GM23338 (cell line): ENCODE measurements at regions not wholly inside any gene's neighbourhood (a gene's known extent, or its start where the extent isn't known, plus 50 kb on each side); places are given as distances from the start of the nearest gene placed in this dataset.

ENCODE experiments used
- ATAC-seq: fragments of 200-7000 bp; cut with Tn5 transposase; 3 replicates; pipeline ENCODE4 v1.9.1; 2020
- DNase-seq: peaks from one replicate; pipeline ENCODE4 v3.0.0-alpha.2; 2015; ENCODE audit warnings: low spot score
- H2AFZ ChIP-seq: fragments of 200-600 bp; sonication (generic); 2 replicates; pipeline ENCODE4 v1.8.0; 2016; ENCODE audit warnings: antibody characterized with exemption, mild to moderate bottlenecking, moderate library complexity
- H3F3A ChIP-seq: fragments of 200-600 bp; sonication (generic); replicated peaks from 2 replicates; pipeline ENCODE4 v1.8.0; 2017; ENCODE audit warnings: antibody characterized with exemption, mixed run types, low read depth
- H3K27ac ChIP-seq: fragments of 200-600 bp; sonication (generic); 2 replicates; pipeline ENCODE4 v1.6.1; 2016; ENCODE audit warnings: low read depth
- H3K27me3 ChIP-seq: fragments of 200-600 bp; sonication (generic); 2 replicates; pipeline ENCODE4 v1.8.0; 2016; ENCODE audit warnings: mild to moderate bottlenecking, mixed run types, moderate library complexity; ENCODE audit not compliant: insufficient read depth
- H3K36me3 ChIP-seq: fragments of 200-600 bp; sonication (generic); 2 replicates; pipeline ENCODE4 v1.8.0; 2016; ENCODE audit warnings: mild to moderate bottlenecking; ENCODE audit not compliant: insufficient read depth
- H3K4me1 ChIP-seq: fragments of 200-600 bp; sonication (generic); 2 replicates; pipeline ENCODE4 v1.8.0; 2016; ENCODE audit warnings: mild to moderate bottlenecking, moderate library complexity; ENCODE audit not compliant: insufficient read depth
- H3K4me2 ChIP-seq: fragments of 200-600 bp; sonication (generic); 2 replicates; pipeline ENCODE4 v1.7.1; 2017; ENCODE audit warnings: mixed run types
- H3K4me3 ChIP-seq: fragments of 200-600 bp; sonication (generic); 2 replicates; pipeline ENCODE4 v1.6.1; 2016; ENCODE audit warnings: mixed run types
- H3K79me2 ChIP-seq: fragments of 200-600 bp; sonication (generic); replicated peaks from 2 replicates; pipeline ENCODE4 v1.8.0; 2017; ENCODE audit warnings: mild to moderate bottlenecking; ENCODE audit not compliant: insufficient read depth
- H3K9me2 ChIP-seq: fragments of 200-600 bp; sonication (generic); 2 replicates; pipeline ENCODE4 v1.8.0; 2017; ENCODE audit not compliant: insufficient read depth
- H4K20me1 ChIP-seq: fragments of 200-600 bp; sonication (generic); replicated peaks from 2 replicates; pipeline ENCODE4 v1.8.0; 2017; ENCODE audit warnings: mild to moderate bottlenecking; ENCODE audit not compliant: insufficient read depth
- H3K27ac Mint-ChIP-seq: 2 replicates; pipeline ENCODE4 v1.8.0; 2020; ENCODE audit warnings: inconsistent platforms, mild to moderate bottlenecking, moderate library complexity, mixed read lengths
- H3K27me3 Mint-ChIP-seq: 3 replicates; pipeline ENCODE4 v1.8.0; 2022; ENCODE audit warnings: low read depth, mild to moderate bottlenecking, moderate library complexity, mixed read lengths, inconsistent platforms; ENCODE audit not compliant: insufficient read depth, poor library complexity
- H3K36me3 Mint-ChIP-seq: 3 replicates; pipeline ENCODE4 v1.8.0; 2021; ENCODE audit warnings: low read depth, mild to moderate bottlenecking, inconsistent platforms, moderate library complexity, mixed read lengths
- H3K4me1 Mint-ChIP-seq: 3 replicates; pipeline ENCODE4 v1.8.0; 2020; ENCODE audit warnings: mild to moderate bottlenecking, inconsistent platforms, mixed read lengths
- H3K4me3 Mint-ChIP-seq: 3 replicates; pipeline ENCODE4 v1.8.0; 2021; ENCODE audit warnings: moderate library complexity, mild to moderate bottlenecking, inconsistent platforms, mixed read lengths
- H3K9me3 Mint-ChIP-seq: 3 replicates; pipeline ENCODE4 v1.8.0; 2020; ENCODE audit warnings: moderate library complexity, mild to moderate bottlenecking, inconsistent platforms, mixed read lengths
- POLR2AphosphoS5 ChIP-seq: IDR thresholded peaks from 2 replicates; pipeline ENCODE4 v1.6.1; 2016; ENCODE audit warnings: antibody characterized with exemption, low read depth
- STAT1 ChIP-seq: IDR thresholded peaks from one replicate; pipeline ENCODE4 v1.6.1; 2016; ENCODE audit warnings: antibody characterized with exemption; ENCODE audit not compliant: unreplicated experiment
- ZNF114 ChIP-seq: fragments of 250-450 bp; sonication (Bioruptor Pico); IDR thresholded peaks from 2 replicates; pipeline ENCODE4 v1.5.0; 2020; ENCODE audit warnings: mild to moderate bottlenecking, moderate library complexity
- ZNF331 ChIP-seq: fragments of 250-450 bp; sonication (Bioruptor Pico); IDR thresholded peaks from 2 replicates; pipeline ENCODE4 v1.5.0; 2020; ENCODE audit warnings: low read depth, mild to moderate bottlenecking, moderate library complexity
- TF ChIP-seq, protein P1 (sequence below): fragments of 250-450 bp; sonication (Bioruptor Pico); IDR thresholded peaks from 2 replicates; pipeline ENCODE4 v1.5.0; 2020; ENCODE audit warnings: mild to moderate bottlenecking, moderate library complexity
- TF ChIP-seq, protein P2 (sequence below): IDR thresholded peaks from one replicate; pipeline ENCODE4 v1.6.1; 2018; ENCODE audit warnings: antibody characterized with exemption; ENCODE audit not compliant: unreplicated experiment
- TF ChIP-seq, protein P3 (sequence below), 2 experiments: fragments of 200-600 bp in 1 of 2; sonication (generic) in 1 of 2; conservative IDR thresholded peaks; 2 replicates each; pipeline versions ENCODE4 v1.5.1 to v1.6.1; 2016 to 2017; ENCODE audit warnings: antibody characterized with exemption in 2 of 2, low read depth in 2 of 2, mild to moderate bottlenecking in 2 of 2, moderate library complexity in 1 of 2
- TF ChIP-seq, protein P4 (sequence below): IDR thresholded peaks from 2 replicates; pipeline ENCODE4 v1.6.1; 2016; ENCODE audit warnings: antibody characterized with exemption

DNA sequence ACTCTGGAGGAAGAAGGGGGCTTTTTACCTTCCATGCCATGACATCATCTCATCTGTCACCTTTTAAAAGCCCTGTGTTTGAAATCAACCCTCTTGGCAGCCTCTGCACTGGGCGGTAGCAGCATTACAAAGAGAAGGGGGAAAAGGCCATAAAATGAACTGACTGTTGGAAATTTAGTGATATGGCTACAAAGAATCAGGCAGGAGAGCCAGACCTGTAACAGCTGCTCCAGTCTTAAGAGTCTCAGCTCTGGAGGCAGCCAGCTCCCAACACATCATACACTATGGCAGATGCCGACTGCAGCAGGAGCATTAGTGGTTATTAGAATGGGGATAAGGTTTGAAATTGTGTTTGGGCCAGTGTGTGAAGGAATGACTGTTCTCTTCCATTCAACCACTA lies 257.5 kb downstream of the DMAC1 start (continued):
- TF ChIP-seq, protein P1, sequence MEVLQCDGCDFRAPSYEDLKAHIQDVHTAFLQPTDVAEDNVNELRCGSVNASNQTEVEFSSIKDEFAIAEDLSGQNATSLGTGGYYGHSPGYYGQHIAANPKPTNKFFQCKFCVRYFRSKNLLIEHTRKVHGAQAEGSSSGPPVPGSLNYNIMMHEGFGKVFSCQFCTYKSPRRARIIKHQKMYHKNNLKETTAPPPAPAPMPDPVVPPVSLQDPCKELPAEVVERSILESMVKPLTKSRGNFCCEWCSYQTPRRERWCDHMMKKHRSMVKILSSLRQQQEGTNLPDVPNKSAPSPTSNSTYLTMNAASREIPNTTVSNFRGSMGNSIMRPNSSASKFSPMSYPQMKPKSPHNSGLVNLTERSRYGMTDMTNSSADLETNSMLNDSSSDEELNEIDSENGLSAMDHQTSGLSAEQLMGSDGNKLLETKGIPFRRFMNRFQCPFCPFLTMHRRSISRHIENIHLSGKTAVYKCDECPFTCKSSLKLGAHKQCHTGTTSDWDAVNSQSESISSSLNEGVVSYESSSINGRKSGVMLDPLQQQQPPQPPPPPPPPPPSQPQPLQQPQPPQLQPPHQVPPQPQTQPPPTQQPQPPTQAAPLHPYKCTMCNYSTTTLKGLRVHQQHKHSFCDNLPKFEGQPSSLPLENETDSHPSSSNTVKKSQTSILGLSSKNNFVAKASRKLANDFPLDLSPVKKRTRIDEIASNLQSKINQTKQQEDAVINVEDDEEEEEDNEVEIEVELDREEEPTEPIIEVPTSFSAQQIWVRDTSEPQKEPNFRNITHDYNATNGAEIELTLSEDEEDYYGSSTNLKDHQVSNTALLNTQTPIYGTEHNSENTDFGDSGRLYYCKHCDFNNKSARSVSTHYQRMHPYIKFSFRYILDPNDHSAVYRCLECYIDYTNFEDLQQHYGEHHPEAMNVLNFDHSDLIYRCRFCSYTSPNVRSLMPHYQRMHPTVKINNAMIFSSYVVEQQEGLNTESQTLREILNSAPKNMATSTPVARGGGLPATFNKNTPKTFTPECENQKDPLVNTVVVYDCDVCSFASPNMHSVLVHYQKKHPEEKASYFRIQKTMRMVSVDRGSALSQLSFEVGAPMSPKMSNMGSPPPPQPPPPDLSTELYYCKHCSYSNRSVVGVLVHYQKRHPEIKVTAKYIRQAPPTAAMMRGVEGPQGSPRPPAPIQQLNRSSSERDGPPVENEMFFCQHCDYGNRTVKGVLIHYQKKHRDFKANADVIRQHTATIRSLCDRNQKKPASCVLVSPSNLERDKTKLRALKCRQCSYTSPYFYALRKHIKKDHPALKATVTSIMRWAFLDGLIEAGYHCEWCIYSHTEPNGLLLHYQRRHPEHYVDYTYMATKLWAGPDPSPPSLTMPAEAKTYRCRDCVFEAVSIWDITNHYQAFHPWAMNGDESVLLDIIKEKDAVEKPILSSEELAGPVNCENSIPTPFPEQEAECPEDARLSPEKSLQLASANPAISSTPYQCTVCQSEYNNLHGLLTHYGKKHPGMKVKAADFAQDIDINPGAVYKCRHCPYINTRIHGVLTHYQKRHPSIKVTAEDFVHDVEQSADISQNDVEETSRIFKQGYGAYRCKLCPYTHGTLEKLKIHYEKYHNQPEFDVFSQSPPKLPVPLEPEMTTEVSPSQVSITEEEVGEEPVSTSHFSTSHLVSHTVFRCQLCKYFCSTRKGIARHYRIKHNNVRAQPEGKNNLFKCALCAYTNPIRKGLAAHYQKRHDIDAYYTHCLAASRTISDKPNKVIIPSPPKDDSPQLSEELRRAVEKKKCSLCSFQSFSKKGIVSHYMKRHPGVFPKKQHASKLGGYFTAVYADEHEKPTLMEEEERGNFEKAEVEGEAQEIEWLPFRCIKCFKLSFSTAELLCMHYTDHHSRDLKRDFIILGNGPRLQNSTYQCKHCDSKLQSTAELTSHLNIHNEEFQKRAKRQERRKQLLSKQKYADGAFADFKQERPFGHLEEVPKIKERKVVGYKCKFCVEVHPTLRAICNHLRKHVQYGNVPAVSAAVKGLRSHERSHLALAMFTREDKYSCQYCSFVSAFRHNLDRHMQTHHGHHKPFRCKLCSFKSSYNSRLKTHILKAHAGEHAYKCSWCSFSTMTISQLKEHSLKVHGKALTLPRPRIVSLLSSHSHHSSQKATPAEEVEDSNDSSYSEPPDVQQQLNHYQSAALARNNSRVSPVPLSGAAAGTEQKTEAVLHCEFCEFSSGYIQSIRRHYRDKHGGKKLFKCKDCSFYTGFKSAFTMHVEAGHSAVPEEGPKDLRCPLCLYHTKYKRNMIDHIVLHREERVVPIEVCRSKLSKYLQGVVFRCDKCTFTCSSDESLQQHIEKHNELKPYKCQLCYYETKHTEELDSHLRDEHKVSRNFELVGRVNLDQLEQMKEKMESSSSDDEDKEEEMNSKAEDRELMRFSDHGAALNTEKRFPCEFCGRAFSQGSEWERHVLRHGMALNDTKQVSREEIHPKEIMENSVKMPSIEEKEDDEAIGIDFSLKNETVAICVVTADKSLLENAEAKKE (CRISPR knock-in tag) = no peak
- no peak for TF ChIP-seq ZNF114 (CRISPR knock-in tag)
- TF ChIP-seq ZNF331 = no peak
- TF ChIP-seq STAT1 = no peak
- TF ChIP-seq, protein P2, sequence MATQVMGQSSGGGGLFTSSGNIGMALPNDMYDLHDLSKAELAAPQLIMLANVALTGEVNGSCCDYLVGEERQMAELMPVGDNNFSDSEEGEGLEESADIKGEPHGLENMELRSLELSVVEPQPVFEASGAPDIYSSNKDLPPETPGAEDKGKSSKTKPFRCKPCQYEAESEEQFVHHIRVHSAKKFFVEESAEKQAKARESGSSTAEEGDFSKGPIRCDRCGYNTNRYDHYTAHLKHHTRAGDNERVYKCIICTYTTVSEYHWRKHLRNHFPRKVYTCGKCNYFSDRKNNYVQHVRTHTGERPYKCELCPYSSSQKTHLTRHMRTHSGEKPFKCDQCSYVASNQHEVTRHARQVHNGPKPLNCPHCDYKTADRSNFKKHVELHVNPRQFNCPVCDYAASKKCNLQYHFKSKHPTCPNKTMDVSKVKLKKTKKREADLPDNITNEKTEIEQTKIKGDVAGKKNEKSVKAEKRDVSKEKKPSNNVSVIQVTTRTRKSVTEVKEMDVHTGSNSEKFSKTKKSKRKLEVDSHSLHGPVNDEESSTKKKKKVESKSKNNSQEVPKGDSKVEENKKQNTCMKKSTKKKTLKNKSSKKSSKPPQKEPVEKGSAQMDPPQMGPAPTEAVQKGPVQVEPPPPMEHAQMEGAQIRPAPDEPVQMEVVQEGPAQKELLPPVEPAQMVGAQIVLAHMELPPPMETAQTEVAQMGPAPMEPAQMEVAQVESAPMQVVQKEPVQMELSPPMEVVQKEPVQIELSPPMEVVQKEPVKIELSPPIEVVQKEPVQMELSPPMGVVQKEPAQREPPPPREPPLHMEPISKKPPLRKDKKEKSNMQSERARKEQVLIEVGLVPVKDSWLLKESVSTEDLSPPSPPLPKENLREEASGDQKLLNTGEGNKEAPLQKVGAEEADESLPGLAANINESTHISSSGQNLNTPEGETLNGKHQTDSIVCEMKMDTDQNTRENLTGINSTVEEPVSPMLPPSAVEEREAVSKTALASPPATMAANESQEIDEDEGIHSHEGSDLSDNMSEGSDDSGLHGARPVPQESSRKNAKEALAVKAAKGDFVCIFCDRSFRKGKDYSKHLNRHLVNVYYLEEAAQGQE = no peak

DNA sequence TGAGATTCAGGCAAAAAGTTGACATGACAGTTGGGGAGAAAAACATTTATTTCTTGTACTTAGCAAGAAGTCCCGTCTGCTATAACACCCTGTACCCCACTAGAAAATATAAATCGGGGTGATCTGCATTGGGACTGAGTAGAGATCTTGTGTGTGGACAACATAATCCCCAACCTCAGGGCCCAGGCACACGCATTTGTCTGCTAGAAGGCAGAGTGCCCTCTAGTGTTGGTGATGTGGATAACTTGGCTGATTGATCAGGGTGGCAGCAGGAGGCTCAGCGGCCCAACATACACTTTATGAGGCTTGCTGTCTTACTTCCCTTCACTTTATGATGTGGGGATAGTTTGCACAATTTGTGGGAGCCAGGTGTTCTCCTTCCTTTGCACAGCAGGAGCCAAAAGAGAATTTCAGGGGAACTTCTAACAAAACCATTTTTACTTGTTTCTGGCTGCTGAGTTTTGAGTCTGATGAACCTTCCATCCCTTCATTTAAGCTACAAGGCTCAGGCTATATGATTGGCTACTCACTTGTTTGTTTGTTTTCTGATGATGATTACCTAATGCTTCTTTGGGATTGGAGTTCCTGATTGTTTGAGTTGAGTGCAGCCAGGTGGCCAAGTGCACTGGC lies 263.2 kb downstream of the DMAC1 start:
- peak overlapping the region; percentile 82 for H3K27ac Mint-ChIP-seq
- TF ChIP-seq, protein P2 = no peak
- TF ChIP-seq, protein P3, sequence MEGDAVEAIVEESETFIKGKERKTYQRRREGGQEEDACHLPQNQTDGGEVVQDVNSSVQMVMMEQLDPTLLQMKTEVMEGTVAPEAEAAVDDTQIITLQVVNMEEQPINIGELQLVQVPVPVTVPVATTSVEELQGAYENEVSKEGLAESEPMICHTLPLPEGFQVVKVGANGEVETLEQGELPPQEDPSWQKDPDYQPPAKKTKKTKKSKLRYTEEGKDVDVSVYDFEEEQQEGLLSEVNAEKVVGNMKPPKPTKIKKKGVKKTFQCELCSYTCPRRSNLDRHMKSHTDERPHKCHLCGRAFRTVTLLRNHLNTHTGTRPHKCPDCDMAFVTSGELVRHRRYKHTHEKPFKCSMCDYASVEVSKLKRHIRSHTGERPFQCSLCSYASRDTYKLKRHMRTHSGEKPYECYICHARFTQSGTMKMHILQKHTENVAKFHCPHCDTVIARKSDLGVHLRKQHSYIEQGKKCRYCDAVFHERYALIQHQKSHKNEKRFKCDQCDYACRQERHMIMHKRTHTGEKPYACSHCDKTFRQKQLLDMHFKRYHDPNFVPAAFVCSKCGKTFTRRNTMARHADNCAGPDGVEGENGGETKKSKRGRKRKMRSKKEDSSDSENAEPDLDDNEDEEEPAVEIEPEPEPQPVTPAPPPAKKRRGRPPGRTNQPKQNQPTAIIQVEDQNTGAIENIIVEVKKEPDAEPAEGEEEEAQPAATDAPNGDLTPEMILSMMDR (conservative IDR thresholded peaks at IDR 0.05; ENCODE audit: low read depth in 2 of 2) = peak; percentile 82 to 98
- TF ChIP-seq, protein P4, sequence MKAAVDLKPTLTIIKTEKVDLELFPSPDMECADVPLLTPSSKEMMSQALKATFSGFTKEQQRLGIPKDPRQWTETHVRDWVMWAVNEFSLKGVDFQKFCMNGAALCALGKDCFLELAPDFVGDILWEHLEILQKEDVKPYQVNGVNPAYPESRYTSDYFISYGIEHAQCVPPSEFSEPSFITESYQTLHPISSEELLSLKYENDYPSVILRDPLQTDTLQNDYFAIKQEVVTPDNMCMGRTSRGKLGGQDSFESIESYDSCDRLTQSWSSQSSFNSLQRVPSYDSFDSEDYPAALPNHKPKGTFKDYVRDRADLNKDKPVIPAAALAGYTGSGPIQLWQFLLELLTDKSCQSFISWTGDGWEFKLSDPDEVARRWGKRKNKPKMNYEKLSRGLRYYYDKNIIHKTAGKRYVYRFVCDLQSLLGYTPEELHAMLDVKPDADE = no peak
- TF ChIP-seq POLR2AphosphoS5 = no peak

More for the DNA sequence above, 263.2 kb downstream of the DMAC1 start:
- no peaks in the 10 kb centered on the region for H3K36me3 Mint-ChIP-seq
- H3K4me3 ChIP-seq = no peak overlapping the region
- H3K9me3 Mint-ChIP-seq = no peaks in the 10 kb centered on the region
- no peaks in the 10 kb centered on the region for H3F3A ChIP-seq
- peaks cover 5% of the 10 kb centered on the region; the same call in 1 of the 3 replicates for H3K4me1 Mint-ChIP-seq
- 0 out of 2 replicates have a peak, but pooled peaks cover 5% of the 10 kb centered on the region for H3K9me2 ChIP-seq
- no peaks in the 10 kb centered on the region for H3K4me1 ChIP-seq
- H2AFZ ChIP-seq = peak overlapping the region; percentile 57; the same call in 1 of the 2 replicates
- no peaks in the 10 kb centered on the region for H3K36me3 ChIP-seq
- no peaks in the 10 kb centered on the region for H4K20me1 ChIP-seq
- H3K27me3 Mint-ChIP-seq = no peaks in the 10 kb centered on the region
- peak; percentile 87 for DNase-seq
- no peaks in the 10 kb centered on the region for H3K79me2 ChIP-seq
- H3K27me3 ChIP-seq = no peaks in the 10 kb centered on the region
- H3K4me3 Mint-ChIP-seq = no peak overlapping the region
- peak; percentile 99 for ATAC-seq
- no peak overlapping the region for H3K27ac ChIP-seq
- H3K4me2 ChIP-seq = no peak overlapping the region
